Activated CD8-positive, alpha-beta memory T cell treated with anti-CD3 and anti-CD28 coated beads, Interleukin-2, amount 10 ng/mL, durations not matched to agents 7 days and 5 days (primary cell): ENCODE measurements at regions not wholly inside any gene's neighbourhood (a gene's known extent, or its start where the extent isn't known, plus 50 kb on each side); places are given as distances from the start of the nearest gene placed in this dataset.

Experiments used
- ATAC-seq: fragments of 150-1000 bp; cut with Tn5 transposase; one replicate; pipeline ENCODE4 v1.10.0; 2021; ENCODE audit warnings: moderate library complexity
- CTCF ChIA-PET: fragments of 350-600 bp; sonication (Branson Sonifier 250); formaldehyde crosslinking; loops from one replicate; lab custom pipeline; 2021; ENCODE audit warnings: antibody characterized with exemption; lab: Charles Lee
- DNase-seq: peaks from one replicate; pipeline ENCODE4 v3.0.0-alpha.2; 2020
- H3K27ac Mint-ChIP-seq: one replicate; pipeline ENCODE4 v1.8.0; 2021; ENCODE audit warnings: mild to moderate bottlenecking, mixed read lengths
- H3K27me3 Mint-ChIP-seq: one replicate; pipeline ENCODE4 v1.8.0; 2021; ENCODE audit warnings: mixed read lengths
- H3K36me3 Mint-ChIP-seq: one replicate; pipeline ENCODE4 v1.8.0; 2021; ENCODE audit warnings: mild to moderate bottlenecking, mixed read lengths
- H3K4me1 Mint-ChIP-seq: one replicate; pipeline ENCODE4 v1.8.0; 2021; ENCODE audit warnings: mixed read lengths
- H3K4me3 Mint-ChIP-seq: one replicate; pipeline ENCODE4 v1.8.0; 2021; ENCODE audit warnings: mild to moderate bottlenecking, moderate library complexity, mixed read lengths
- H3K9me3 Mint-ChIP-seq: one replicate; pipeline ENCODE4 v1.8.0; 2022; ENCODE audit warnings: low read depth, mixed read lengths

DNA sequence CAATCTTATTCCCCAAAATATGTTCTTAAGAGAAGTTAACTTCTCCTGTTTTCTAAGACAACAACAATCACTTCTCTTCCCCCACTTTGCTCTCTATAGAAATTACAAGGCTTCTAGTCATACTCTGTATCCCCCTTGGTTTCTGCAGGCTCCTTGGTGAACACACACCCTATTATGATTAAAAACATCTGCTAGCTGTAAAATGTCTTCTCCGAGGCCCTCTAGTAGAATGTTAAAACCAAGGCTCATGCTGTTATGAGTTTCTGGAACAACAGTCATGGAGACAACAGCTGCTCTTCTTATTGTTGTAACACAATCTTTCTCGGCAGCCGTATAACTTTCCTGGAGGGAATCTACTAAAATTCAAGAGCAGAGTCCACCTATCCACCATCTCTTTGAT, 397.5 kb upstream of the CCDC196 start:
- DNase-seq (no peak), ATAC-seq (no peak)
- peaks cover 22% of the 10 kb centered on the region for H3K27me3 Mint-ChIP-seq
- no peaks in the 10 kb centered on the region for H3K4me1 Mint-ChIP-seq
- H3K27ac Mint-ChIP-seq = no peak overlapping the region
- no peaks in the 10 kb centered on the region for H3K9me3 Mint-ChIP-seq
- H3K4me3 Mint-ChIP-seq = no peak overlapping the region
- no peaks in the 10 kb centered on the region for H3K36me3 Mint-ChIP-seq
- CTCF ChIA-PET = interaction anchor here (1.3 kb wide), 1 partner anchor 19 kb away, joined by 4 read pairs; no protein-coding TSS in a partner anchor

DNA sequence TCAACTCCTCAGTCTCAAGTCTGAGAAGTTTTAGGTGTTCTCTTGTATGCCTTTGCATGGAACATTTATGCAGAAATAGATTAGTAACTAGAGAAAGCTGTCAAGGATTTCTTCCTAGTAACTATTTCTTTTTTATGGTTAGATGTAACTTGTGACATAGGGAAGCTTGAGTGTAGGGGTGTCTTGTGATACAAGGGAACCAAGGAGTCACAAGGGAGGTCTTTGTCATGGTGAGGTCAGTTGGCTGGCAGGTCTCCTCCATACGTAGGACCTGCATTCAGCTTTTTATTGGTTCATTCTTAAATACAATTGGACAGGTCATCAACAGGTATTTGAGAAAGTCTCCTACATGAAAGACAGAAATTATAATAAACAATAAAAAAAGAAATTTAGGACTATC, 394.0 kb upstream of the CCDC196 start:
- no peaks in the 10 kb centered on the region for H3K9me3 Mint-ChIP-seq
- no peaks in the 10 kb centered on the region for H3K4me1 Mint-ChIP-seq
- CTCF ChIA-PET = interaction anchor here (1.2 kb wide), 1 partner anchor 22 kb away, joined by 3 read pairs; no protein-coding TSS in a partner anchor
- no peak overlapping the region for H3K27ac Mint-ChIP-seq
- H3K27me3 Mint-ChIP-seq = peaks cover 23% of the 10 kb centered on the region
- no peak overlapping the region for H3K4me3 Mint-ChIP-seq
- no peak for DNase-seq
- no peaks in the 10 kb centered on the region for H3K36me3 Mint-ChIP-seq
- no peak for ATAC-seq

DNA sequence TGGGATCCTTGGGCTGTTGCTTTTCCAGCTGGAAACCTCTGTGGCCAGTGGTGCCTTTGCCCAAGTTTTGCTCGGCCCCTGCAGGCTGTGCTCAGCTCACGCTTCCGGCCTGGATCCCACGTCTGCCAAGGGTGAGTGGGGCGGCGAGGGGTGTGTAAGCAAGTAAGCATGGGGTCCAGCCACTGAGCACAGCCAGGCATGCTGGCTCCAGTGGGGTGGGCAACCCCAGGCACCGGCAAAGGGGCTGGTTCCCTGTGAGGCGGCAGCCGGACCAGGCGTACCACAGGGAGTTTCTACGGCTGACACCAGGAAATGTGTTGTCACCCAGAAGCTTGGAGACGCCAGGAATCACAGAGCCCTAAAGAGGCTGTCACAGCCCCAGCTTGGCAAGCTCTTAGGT, 393.4 kb upstream of the CCDC196 start:
- Mint-ChIP-seq H3K4me1 (no peaks in the 10 kb centered on the region), H3K9me3 (no peaks in the 10 kb centered on the region), H3K27ac (no peak overlapping the region), H3K4me3 (no peak overlapping the region), H3K36me3 (no peaks in the 10 kb centered on the region), H3K27me3 (peaks cover 21% of the 10 kb centered on the region)
- no peak for ATAC-seq
- CTCF ChIA-PET = no interaction called here
- no peak for DNase-seq

DNA sequence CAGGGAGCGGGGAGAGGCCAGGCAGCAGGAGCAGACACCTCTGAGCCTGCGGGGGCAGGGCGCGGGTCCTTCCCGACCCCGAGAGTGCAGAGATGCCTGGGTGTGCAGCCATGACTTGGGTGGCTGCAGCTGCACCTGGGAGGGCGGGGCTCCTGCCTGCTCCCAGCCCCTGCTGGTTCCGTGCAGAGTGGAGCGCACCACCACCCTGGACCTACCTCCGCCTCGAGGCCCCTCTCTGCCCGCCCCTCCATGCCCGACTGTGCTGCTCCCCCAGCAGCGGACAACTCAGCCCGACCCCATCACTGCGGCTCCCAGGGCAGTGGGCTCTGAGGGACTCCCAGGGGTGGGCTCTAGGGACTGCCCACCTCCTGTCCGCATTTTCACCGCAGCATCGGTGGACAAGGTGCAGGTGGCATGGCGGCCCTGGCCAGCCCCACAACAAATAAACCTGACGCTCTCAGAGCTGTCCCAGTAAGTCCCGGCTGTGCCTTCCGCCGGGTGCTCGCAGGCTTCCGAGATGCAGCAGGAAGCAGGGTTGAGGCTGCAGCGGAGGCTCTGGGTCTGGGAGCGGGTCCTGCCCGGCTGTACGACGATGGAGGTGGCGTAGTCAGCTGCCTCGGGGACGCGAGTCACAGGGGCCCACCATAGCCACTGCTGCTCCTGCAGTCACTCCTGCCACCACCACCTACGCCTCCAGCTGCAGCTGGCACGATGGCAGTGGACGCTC, 392.0 kb upstream of the CCDC196 start:
- DNase-seq (no peak), ATAC-seq (no peak)
- H3K4me3 Mint-ChIP-seq = no peak overlapping the region
- no peak overlapping the region for H3K27ac Mint-ChIP-seq
- H3K27me3 Mint-ChIP-seq = peaks cover 28% of the 10 kb centered on the region
- H3K36me3 Mint-ChIP-seq = no peaks in the 10 kb centered on the region
- CTCF ChIA-PET = no interaction called here
- H3K9me3 Mint-ChIP-seq = no peaks in the 10 kb centered on the region
- no peaks in the 10 kb centered on the region for H3K4me1 Mint-ChIP-seq

DNA sequence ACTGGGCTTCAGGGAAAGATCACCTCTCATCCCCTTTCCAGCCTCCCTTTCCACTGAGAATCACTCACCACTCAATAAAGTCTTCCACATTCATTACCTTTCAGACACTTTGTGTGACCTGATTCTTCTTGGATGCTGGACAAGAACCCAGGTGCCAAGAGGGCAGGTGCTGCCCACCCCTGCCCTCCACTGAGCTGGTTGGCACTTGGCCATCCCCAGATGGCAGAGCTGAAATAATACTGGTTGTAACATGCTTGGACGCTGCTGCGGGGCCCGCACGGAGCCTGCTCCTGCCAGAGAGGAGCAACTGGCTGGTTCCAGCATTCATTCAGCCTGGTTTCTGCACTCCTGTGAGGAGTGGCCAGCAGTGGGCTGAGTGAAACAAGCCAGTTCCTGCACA, 386.7 kb upstream of the CCDC196 start:
- Mint-ChIP-seq H3K27me3 (peaks cover 33% of the 10 kb centered on the region), H3K4me1 (peaks cover 8% of the 10 kb centered on the region), H3K36me3 (no peaks in the 10 kb centered on the region), H3K27ac (no peak overlapping the region), H3K4me3 (no peak overlapping the region), H3K9me3 (no peaks in the 10 kb centered on the region)
- CTCF ChIA-PET = no interaction called here
- no peak for ATAC-seq
- no peak for DNase-seq

DNA sequence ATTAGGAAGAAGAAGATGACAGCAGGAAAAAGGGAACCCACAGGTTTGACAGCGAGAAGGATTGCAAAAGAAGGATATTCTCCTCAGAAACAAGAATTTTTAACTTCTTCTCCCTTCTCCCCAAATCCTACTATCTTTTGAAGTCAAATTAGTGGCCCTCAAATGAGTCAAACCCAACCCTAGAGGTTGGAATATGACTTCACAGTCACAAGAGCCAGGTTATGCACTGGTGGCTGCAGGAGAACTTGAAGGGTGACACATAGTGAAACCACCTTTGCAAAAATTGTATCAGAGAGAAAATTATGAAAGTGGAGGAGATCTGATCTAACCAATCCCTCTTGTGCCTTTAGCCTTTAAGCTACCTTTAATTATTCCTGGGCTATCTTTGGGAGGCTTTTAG, 386.2 kb upstream of the CCDC196 start:
- Mint-ChIP-seq H3K27me3 (peaks cover 32% of the 10 kb centered on the region), H3K4me1 (peaks cover 12% of the 10 kb centered on the region), H3K36me3 (no peaks in the 10 kb centered on the region), H3K4me3 (no peak overlapping the region), H3K27ac (no peak overlapping the region), H3K9me3 (no peaks in the 10 kb centered on the region)
- DNase-seq (peak; percentile 47), ATAC-seq (peak; percentile 58)
- CTCF ChIA-PET = no interaction called here

DNA sequence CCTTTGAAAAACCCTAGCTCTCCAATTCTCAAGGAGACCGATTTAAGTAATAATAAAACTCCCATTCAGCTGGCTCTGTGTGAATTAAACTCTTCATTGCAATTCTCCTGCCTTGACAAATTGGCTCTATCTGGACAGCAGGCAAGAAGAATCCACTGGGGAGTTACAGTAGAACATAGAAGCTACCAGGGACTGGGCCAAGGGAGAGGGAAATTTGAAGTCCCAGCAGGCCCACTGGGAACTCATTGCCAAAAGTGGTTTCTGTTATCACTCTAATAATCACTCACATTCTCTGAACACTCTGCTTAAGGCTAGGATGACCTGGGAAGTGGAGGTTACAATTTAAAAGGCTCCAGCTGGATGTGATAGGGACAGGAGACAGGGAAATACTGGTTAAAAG, 384.5 kb upstream of the CCDC196 start:
- Mint-ChIP-seq H3K4me1 (peaks cover 21% of the 10 kb centered on the region), H3K9me3 (no peaks in the 10 kb centered on the region), H3K27me3 (peaks cover 19% of the 10 kb centered on the region), H3K4me3 (no peak overlapping the region), H3K36me3 (no peaks in the 10 kb centered on the region), H3K27ac (no peak overlapping the region)
- DNase-seq (no peak), ATAC-seq (no peak)
- CTCF ChIA-PET = no interaction called here

DNA sequence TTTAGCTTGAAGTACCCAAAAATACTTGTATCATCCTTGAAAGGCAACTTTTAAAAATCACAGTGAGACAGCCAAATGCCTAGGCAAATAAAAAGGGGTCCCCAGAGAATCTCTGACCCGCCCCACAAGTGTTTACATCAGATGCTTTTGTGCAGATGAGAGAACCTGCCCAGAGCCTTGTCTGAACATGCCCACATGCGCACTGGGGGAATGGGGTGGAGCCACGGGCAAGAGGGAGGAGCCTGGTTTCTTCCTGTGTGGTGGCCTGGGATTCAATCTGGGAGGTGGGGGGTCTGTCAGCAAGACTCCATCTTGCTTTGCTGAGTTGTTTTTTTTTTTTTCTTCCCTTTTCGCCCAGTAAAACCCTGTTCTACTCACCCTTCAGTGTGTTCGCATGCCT, 381.7 kb upstream of the CCDC196 start:
- peaks cover 13% of the 10 kb centered on the region for H3K27me3 Mint-ChIP-seq
- H3K27ac Mint-ChIP-seq = no peak overlapping the region
- DNase-seq (no peak), ATAC-seq (no peak)
- H3K4me3 Mint-ChIP-seq = no peak overlapping the region
- no peaks in the 10 kb centered on the region for H3K36me3 Mint-ChIP-seq
- no peaks in the 10 kb centered on the region for H3K9me3 Mint-ChIP-seq
- CTCF ChIA-PET = no interaction called here
- peaks cover 20% of the 10 kb centered on the region for H3K4me1 Mint-ChIP-seq

DNA sequence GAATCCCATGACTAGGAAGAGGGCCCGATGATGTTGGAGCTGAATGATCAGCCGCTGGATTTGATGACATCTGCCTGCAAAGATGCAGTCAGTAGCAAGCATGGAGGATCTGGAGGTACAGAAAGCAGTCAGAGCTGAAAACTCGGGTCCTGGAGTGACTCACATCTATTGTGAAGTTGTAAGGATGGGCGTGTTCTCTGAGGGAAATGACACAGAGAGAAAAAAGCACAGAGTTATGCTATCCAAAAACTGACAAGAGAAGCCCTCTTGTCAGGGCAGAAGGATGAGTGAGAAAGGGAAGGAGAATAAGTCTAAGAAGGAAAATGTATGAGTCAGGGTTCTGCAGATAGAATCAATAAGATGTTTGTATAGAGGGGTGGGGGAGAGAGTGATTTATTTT, 380.4 kb upstream of the CCDC196 start:
- no peaks in the 10 kb centered on the region for H3K9me3 Mint-ChIP-seq
- no peak overlapping the region for H3K4me3 Mint-ChIP-seq
- H3K4me1 Mint-ChIP-seq = peaks cover 13% of the 10 kb centered on the region
- ATAC-seq (peak; percentile 51), DNase-seq (peak; percentile 43)
- peaks cover 13% of the 10 kb centered on the region for H3K27me3 Mint-ChIP-seq
- no peak overlapping the region for H3K27ac Mint-ChIP-seq
- CTCF ChIA-PET = no interaction called here
- no peaks in the 10 kb centered on the region for H3K36me3 Mint-ChIP-seq

DNA sequence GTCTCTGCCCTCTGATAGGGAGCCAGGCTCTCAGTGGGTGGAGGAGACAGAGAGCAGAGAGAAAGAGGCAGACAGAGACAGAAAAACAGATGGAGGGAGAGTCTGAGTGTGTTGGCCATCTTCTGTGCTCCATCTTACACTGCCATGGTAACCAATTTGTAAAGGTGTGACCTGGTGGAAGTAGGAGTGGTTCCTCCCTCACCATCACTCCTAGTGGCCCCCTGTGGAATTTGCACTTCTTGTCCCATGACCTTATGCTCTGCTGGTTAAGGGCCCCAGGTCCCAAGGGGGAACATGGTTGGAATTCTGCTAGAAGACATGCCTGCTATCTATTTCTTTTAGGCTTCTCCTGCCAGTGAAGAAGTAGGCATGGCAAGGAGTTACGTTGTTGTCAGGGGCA, 376.7 kb upstream of the CCDC196 start:
- ATAC-seq (no peak), DNase-seq (no peak)
- no peaks in the 10 kb centered on the region for H3K36me3 Mint-ChIP-seq
- H3K27ac Mint-ChIP-seq = no peak overlapping the region
- H3K27me3 Mint-ChIP-seq = peaks cover 21% of the 10 kb centered on the region
- H3K4me1 Mint-ChIP-seq = peaks cover 13% of the 10 kb centered on the region
- no peak overlapping the region for H3K4me3 Mint-ChIP-seq
- no peaks in the 10 kb centered on the region for H3K9me3 Mint-ChIP-seq
- CTCF ChIA-PET = interaction anchor here (0.6 kb wide), 1 partner anchor 940 kb away, joined by 3 read pairs; no protein-coding TSS in a partner anchor

DNA sequence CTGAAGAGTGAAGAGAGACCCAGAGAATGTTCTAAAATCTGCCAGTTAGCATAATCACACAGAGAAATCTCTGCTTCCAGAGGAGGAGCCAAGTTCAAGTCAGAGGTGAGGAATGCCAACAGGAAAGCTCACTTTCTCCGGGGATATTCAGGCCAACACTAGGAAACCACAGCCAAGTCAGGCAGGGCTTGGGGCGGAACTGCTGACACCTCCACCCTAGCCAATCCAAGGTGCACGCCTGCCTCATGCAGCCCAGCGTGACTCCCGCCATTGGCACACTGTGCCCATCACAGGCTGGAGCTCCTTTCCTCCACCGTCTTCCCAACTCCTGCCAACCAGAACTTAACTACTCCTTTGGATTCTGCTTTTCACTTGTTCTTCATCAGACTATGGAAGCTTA, 374.3 kb upstream of the CCDC196 start:
- ATAC-seq (no peak), DNase-seq (no peak)
- H3K9me3 Mint-ChIP-seq = no peaks in the 10 kb centered on the region
- H3K27me3 Mint-ChIP-seq = peaks cover 25% of the 10 kb centered on the region
- CTCF ChIA-PET = no interaction called here
- no peaks in the 10 kb centered on the region for H3K4me1 Mint-ChIP-seq
- H3K27ac Mint-ChIP-seq = no peak overlapping the region
- no peak overlapping the region for H3K4me3 Mint-ChIP-seq
- no peaks in the 10 kb centered on the region for H3K36me3 Mint-ChIP-seq

DNA sequence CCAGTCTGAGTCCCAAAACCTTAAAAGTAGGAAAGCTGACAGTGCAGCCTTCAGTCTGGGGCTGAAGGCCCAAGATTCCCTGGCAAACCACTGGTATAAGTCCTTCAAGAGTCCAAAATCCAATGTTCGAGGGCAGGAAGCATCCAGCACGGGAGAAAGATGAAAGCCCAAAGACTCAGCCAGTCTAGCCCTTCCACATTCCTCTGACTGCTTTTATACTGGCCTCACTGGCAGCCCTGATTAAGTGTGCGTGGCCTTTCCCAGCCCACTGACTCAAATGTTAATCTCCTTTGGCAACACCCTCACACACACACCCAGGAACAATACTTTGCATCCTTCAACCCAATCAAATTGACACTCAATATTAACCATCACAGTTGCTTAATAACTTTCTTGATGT, 372.1 kb upstream of the CCDC196 start:
- Mint-ChIP-seq H3K9me3 (no peaks in the 10 kb centered on the region), H3K4me3 (no peak overlapping the region), H3K27ac (no peak overlapping the region), H3K36me3 (no peaks in the 10 kb centered on the region), H3K27me3 (peaks cover 33% of the 10 kb centered on the region), H3K4me1 (no peaks in the 10 kb centered on the region)
- ATAC-seq (no peak), DNase-seq (no peak)
- CTCF ChIA-PET = no interaction called here

DNA sequence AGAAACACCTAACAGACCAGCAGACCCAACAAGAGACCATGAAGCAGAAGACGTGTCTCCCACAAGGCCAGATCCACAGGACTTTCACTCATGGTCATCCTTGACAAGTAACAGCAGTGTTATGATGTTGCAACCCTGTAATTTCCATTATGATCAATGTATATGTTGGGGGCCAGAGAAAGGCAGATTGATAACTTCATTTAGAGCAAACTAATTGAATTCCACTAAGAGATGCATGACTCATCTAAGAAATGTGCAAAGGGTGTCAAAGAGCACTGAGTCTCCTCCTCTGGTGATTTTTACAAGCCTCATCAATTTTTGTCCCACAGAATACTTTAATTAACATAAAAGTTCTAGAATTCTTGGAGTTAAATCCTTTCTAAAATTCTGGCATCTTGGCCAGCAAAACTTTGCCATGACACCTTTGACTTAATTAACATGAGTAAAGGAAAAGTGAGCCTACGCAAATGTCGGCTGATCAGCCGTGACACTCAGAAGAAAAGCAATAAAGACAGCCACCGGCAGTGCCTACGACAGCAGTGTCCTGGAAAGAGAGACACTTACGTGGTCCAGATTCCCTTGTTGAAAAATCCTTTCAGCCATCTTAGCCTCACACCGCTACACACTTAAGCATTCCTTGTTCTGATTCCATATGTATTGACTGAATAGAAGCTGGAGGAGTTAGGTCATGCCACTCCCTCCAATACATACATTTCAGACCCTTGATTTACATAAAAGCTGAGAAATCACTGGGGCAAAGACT, 370.2 kb upstream of the CCDC196 start:
- CTCF ChIA-PET = no interaction called here
- no peak for ATAC-seq
- Mint-ChIP-seq H3K36me3 (no peaks in the 10 kb centered on the region), H3K9me3 (no peaks in the 10 kb centered on the region), H3K4me1 (no peaks in the 10 kb centered on the region), H3K27ac (no peak overlapping the region), H3K4me3 (no peak overlapping the region), H3K27me3 (peaks cover 33% of the 10 kb centered on the region)
- DNase-seq = no peak

DNA sequence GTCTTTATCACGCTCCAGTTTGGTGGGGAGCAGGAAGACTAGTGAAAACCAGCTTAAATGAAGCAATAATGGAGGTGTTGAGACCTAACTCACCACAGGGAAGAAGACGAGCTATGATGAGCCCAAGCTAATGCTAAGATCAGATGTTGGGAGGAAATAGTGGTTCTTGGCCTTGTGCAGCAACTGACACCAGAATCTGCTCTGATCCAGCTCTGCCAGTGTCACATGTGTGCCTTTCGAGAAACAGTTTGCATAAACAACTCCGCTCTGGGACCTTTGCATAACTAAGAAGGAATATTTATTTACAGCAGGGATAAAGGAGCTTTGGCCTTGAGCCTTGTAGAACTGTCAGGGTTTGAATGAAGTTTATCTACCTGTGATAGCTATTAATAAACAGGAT, 369.4 kb upstream of the CCDC196 start:
- Mint-ChIP-seq H3K36me3 (no peaks in the 10 kb centered on the region), H3K27me3 (peaks cover 34% of the 10 kb centered on the region), H3K4me1 (no peaks in the 10 kb centered on the region), H3K4me3 (no peak overlapping the region), H3K27ac (no peak overlapping the region), H3K9me3 (no peaks in the 10 kb centered on the region)
- no peak for DNase-seq
- ATAC-seq = no peak
- CTCF ChIA-PET = no interaction called here
